IPS DF 6.9 (cell line): ENCODE measurements at regions not wholly inside any gene's neighbourhood (a gene's known extent, or its start where the extent isn't known, plus 50 kb on each side); places are given as distances from the start of the nearest gene placed in this dataset.
A peak's percentile ranks its signal among the peaks of the same experiment; 100 is the strongest.

Experiments used
- DNase-seq: peaks from one replicate; pipeline ENCODE4 v3.0.0-alpha.2; 2013; ENCODE audit warnings: low read depth, low spot score
- H3K27ac ChIP-seq: one replicate; pipeline ENCODE4 v1.5.1; 2013; ENCODE audit warnings: low read length, control low read depth
- H3K27me3 ChIP-seq: 2 replicates; pipeline ENCODE4 v1.6.1; 2013; ENCODE audit warnings: mild to moderate bottlenecking, low read length; ENCODE audit not compliant: control insufficient read depth, insufficient read depth
- H3K36me3 ChIP-seq: 2 replicates; pipeline ENCODE4 v1.6.1; 2013; ENCODE audit warnings: low read length; ENCODE audit not compliant: control insufficient read depth, insufficient read depth
- H3K4me1 ChIP-seq: 2 replicates; pipeline ENCODE4 v1.6.1; 2013; ENCODE audit warnings: low read length; ENCODE audit not compliant: control insufficient read depth, insufficient read depth
- H3K4me3 ChIP-seq: 2 replicates; pipeline ENCODE4 v1.5.1; 2013; ENCODE audit warnings: mild to moderate bottlenecking, low read length
- H3K9me3 ChIP-seq: 2 replicates; pipeline ENCODE4 v1.6.1; 2013; ENCODE audit warnings: low read length, inconsistent platforms; ENCODE audit not compliant: control insufficient read depth, insufficient read depth
- WGBS: extraction: QIAGEN DNeasy Blood & Tissue Kit; methylation state at CpG from one replicate; pipeline ENCODE4 v1.1.7; 2013; ENCODE audit warnings: mixed read lengths, missing lambda C conversion rate; ENCODE audit not compliant: insufficient read length, insufficient coverage; 5-methylcytosine and 5-hydroxymethylcytosine counted together

DNA sequence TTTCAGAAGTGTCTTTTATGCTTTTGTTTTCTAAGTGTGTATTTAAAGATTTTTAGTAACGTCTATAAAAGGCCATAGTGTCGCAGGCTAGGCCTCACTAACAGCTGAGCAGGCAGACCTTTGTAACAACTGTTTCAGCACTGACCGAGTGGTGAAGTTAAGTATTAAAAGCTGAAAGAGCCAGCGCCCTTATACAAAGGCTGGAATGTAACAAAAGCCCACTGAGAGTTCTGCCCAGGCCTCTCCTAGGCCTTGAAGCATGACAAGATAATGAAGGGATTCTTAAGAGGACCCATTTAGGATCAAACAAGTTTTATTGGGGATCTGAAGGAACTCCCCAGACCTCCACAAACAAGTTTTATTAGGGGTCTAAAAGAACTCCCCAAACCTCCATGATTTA is 722.5 kb upstream of the PRKX start:
- no peak overlapping the region for H3K27ac ChIP-seq
- DNase-seq, result no peak
- WGBS, result no CpG with 5 or more reads among the region's 4 CpGs
- H3K4me3 ChIP-seq, result no peak overlapping the region
- H3K4me1 ChIP-seq, result no peaks in the 10 kb centered on the region
- H3K36me3 ChIP-seq, result no peaks in the 10 kb centered on the region
- H3K9me3 ChIP-seq, result no peaks in the 10 kb centered on the region
- H3K27me3 ChIP-seq, result no peaks in the 10 kb centered on the region

DNA sequence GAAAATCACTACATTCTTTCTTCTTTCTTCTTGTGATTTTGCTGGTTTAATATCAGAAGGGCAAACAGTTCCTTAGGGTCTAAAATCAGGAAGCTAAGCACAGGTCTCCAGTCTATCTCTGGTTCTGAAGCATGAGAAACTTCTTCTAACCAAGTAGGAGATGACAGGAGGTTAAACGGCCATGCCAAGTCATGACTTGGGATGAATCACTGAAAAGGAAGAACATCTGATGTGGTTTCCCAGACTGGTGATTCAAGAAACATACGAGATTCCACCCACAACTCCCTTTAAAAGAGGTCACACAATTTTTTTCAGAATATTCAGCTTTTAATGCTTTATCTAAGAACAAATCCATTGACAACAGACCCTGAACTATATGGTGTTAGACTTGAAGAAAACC is 684.0 kb upstream of the PRKX start:
- Histone ChIP-seq H3K4me3 (no peak overlapping the region), H3K4me1 (no peaks in the 10 kb centered on the region), H3K9me3 (no peaks in the 10 kb centered on the region), H3K27ac (no peak overlapping the region), H3K27me3 (no peaks in the 10 kb centered on the region), H3K36me3 (no peaks in the 10 kb centered on the region)
- no peak for DNase-seq
- no CpG with 5 or more reads among the region's 2 CpGs for WGBS

DNA sequence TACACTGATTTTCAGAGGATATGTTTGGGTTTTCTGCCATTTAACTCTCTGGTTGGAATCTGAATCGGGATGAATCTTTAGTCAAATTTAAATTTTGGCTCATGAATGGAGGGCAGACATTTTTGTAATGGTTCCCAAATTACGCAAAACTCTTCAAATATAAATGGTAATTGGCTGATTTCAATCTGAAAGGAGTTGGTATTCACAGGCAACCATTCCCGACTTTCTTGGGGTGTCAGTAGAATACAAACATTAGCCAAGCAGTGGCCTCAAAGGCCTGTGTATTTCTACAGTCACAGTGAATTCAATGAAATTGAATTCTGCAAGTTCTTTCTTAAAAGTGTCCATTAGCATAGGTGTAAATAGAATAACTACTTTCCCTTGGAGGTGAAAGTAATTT is 668.8 kb upstream of the PRKX start:
- H3K4me1 ChIP-seq, result no peaks in the 10 kb centered on the region
- H3K27ac ChIP-seq, result no peak overlapping the region
- DNase-seq, result peak; percentile 29
- H3K4me3 ChIP-seq, result no peak overlapping the region
- no peaks in the 10 kb centered on the region for H3K36me3 ChIP-seq
- no peaks in the 10 kb centered on the region for H3K9me3 ChIP-seq
- no peaks in the 10 kb centered on the region for H3K27me3 ChIP-seq
- WGBS, result no CpG with 5 or more reads among the region's 3 CpGs

DNA sequence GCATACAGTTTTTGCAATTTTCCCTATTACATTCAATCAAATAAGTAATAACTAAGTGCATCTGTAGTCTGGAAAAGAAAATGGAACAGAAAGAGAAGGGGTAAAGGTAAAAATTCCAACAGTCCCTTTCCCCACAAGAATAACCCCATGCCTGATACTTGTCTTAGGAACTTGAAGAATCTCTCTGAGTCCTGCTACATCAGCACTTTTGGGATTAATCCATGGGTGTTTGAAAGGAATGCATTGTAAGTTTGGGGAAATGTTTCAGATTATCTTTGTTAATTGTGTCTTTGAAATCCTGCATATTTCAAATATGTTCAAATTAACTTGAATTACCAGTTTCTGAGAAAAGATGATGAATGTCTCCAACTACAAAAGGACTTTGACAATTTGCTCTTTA is 667.3 kb upstream of the PRKX start:
- Histone ChIP-seq H3K9me3 (no peaks in the 10 kb centered on the region), H3K36me3 (no peaks in the 10 kb centered on the region), H3K27ac (no peak overlapping the region), H3K27me3 (no peaks in the 10 kb centered on the region), H3K4me1 (no peaks in the 10 kb centered on the region), H3K4me3 (no peak overlapping the region)
- DNase-seq, result no peak

DNA sequence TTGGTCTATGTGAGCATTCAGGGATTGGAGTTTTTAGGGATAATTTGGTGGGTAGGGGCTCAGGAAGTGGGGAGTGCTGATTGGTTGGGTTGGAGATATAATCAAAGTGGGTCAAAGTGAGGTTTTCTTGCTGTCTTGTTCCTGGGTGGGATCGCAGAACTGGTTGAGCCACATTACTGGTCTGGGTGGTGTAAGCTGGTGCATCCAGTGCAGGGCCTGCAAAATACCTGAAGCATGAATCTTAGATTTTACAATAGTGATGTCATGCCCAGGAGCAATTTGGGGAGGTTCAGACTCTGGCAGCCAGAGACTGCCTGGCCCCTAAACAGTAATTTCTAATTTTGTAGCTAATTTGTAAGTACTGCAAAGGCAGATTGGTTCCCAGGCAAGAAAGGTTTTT is 665.6 kb upstream of the PRKX start:
- Histone ChIP-seq H3K27me3 (no peaks in the 10 kb centered on the region), H3K4me3 (no peak overlapping the region), H3K27ac (no peak overlapping the region), H3K36me3 (no peaks in the 10 kb centered on the region), H3K4me1 (no peaks in the 10 kb centered on the region), H3K9me3 (no peaks in the 10 kb centered on the region)
- no CpG with 5 or more reads among the region's 1 CpG for WGBS
- no peak for DNase-seq

DNA sequence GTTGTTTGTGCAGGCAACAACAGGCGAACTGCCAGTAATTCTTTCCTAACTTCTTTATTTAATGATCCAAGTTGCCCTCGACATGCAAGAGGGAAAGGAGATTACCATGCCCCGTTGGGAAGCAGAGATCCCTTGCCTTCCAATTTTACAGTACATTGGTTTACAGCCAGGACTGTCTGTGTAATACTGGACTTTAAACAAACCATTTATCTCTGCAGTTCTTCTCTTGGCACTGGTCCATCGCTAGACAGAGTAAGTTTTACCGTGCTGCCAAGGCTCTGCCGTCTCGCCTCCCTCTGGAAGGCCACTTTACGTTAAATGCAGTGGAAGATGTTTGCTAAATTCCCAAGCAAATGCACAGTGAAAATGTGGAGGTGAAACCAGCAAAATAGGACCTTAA is 660.3 kb upstream of the PRKX start:
- whole genome bisulfite sequencing, result no CpG with 5 or more reads among the region's 8 CpGs

DNA sequence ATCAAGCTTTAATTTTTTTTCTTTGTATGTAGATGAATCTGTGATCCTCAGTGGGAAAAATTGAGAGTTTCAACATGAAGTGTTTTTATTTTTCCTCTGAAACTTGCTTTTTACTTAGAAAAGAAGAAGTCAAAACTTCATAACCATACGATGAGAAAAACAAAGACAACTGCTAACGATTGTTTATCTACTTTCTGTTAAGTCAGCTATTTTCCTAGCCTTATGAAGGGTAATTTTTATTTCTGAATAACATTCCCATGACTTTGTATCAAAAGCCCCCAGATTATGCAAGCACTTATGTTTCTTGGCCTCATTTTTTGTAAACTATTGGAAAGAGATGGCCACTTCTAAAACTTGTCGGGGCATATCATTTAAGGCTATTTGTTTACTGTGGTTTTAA is 645.1 kb upstream of the PRKX start:
- no peak for DNase-seq
- H3K27ac ChIP-seq, result no peak overlapping the region
- WGBS, result no CpG with 5 or more reads among the region's 3 CpGs
- no peaks in the 10 kb centered on the region for H3K36me3 ChIP-seq
- no peaks in the 10 kb centered on the region for H3K27me3 ChIP-seq
- no peaks in the 10 kb centered on the region for H3K9me3 ChIP-seq
- H3K4me1 ChIP-seq, result no peaks in the 10 kb centered on the region
- no peak overlapping the region for H3K4me3 ChIP-seq

More for the DNA sequence above, 660.3 kb upstream of the PRKX start:
- H3K4me1 ChIP-seq, result no peaks in the 10 kb centered on the region
- no peak overlapping the region for H3K27ac ChIP-seq
- H3K36me3 ChIP-seq, result no peaks in the 10 kb centered on the region
- DNase-seq, result no peak
- no peaks in the 10 kb centered on the region for H3K27me3 ChIP-seq
- H3K9me3 ChIP-seq, result no peaks in the 10 kb centered on the region
- H3K4me3 ChIP-seq, result no peak overlapping the region

DNA sequence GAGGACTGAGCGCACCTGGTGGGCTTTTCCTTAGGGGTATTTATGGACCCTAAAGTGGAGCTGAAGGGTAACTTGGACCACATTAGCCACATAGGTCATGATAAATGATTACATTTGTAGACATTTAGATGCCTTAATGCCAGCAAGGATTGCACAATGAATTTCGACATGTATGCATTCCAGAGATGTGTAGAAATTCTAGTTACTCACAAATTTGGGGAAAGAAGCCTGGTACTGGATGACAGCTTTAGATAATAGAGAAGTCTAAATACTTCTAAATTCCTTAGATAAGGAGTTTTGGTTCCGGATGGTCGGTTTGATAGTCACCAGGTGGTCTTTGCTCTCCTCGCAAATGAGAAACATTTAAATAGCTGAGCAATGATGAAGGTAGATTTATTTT is 609.5 kb upstream of the PRKX start:
- H3K36me3 ChIP-seq, result no peaks in the 10 kb centered on the region
- H3K4me3 ChIP-seq, result no peak overlapping the region
- no peaks in the 10 kb centered on the region; the same call in 1 of the 2 replicates for H3K4me1 ChIP-seq
- H3K27ac ChIP-seq, result no peak overlapping the region
- H3K27me3 ChIP-seq, result no peaks in the 10 kb centered on the region
- no peak for DNase-seq
- H3K9me3 ChIP-seq, result no peaks in the 10 kb centered on the region
- no CpG with 5 or more reads among the region's 5 CpGs for WGBS

DNA sequence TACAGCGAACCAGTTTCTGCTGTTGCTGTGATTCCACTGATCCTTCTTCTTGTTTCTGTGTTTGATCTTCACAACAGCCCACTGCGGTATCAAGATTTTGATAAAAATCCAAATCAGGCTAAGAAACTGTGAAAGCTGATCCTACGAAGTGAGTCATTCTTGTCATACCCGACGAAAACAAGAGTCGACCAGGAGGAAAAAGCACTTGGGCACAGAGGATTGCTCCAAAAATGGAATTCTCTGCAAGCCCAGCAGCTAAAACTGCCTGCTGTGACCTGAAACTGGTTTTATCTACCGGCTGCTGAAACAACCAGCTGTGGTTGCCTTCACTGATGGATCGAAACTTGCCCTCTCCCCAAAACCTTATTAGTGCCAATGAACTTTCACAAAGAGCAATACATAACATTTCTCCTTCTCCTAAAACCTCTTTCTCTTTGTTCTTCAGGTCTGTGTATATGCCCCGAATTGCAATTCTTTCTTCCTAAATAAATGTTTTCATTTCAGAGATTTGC is 607.0 kb upstream of the PRKX start:
- WGBS, result no CpG with 5 or more reads among the region's 9 CpGs
- no peaks in the 10 kb centered on the region for H3K27me3 ChIP-seq
- no peak overlapping the region for H3K27ac ChIP-seq
- no peaks in the 10 kb centered on the region for H3K36me3 ChIP-seq
- no peaks in the 10 kb centered on the region; the same call in 1 of the 2 replicates for H3K4me1 ChIP-seq
- no peaks in the 10 kb centered on the region for H3K9me3 ChIP-seq
- no peak overlapping the region for H3K4me3 ChIP-seq
- DNase-seq, result no peak

DNA sequence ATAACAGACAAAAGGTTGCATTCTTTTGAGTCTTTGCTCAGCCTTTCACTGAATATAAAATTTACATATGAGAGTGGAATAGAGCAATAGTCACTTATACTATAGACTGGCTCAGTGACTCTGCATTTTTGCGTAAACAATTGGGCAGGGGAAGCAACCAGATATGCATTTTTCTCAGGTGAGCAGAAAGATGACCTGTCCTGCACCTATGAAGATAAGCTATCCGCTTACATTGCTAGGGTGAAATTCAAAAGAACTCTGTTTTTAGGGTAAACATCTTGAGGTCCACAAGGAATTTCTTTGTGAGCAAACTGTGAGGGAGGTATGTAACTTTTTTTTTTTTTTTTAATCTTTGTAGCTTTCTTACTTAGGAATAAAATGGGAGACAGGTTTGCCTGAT is 602.4 kb upstream of the PRKX start:
- no peaks in the 10 kb centered on the region for H3K9me3 ChIP-seq
- no peaks in the 10 kb centered on the region for H3K27me3 ChIP-seq
- WGBS, result no CpG with 5 or more reads among the region's 2 CpGs
- no peaks in the 10 kb centered on the region for H3K4me1 ChIP-seq
- no peak for DNase-seq
- no peak overlapping the region for H3K4me3 ChIP-seq
- no peak overlapping the region for H3K27ac ChIP-seq
- no peaks in the 10 kb centered on the region for H3K36me3 ChIP-seq

DNA sequence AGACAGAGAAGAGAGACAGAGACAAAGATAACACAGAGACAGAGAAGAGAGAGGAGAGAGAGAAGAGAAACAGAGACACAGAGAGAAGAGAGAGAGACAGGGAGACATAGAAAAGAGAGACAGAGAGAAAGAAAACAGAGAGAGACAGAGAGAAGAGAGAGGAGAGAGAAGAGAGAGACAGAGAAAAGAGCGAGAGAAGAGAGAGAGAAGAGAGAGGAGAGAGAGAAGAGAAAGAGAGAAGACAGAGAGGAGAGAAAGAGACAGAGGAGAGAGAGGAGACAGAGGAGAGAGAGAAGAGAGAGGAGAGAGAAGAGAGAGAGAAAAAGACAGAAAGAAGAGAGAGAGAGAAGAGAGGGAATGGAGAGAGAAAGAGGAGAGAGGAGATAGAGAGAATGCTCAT is 601.1 kb upstream of the PRKX start:
- H3K4me1 ChIP-seq, result no peaks in the 10 kb centered on the region
- no peak overlapping the region for H3K27ac ChIP-seq
- no peak for DNase-seq
- H3K27me3 ChIP-seq, result no peaks in the 10 kb centered on the region
- H3K36me3 ChIP-seq, result no peaks in the 10 kb centered on the region
- H3K9me3 ChIP-seq, result no peaks in the 10 kb centered on the region
- no CpG with 5 or more reads among the region's 1 CpG for WGBS
- no peak overlapping the region for H3K4me3 ChIP-seq
